HFF-Myc (cell line): ENCODE measurements at regions not wholly inside any gene's neighbourhood (a gene's known extent, or its start where the extent isn't known, plus 50 kb on each side); places are given as distances from the start of the nearest gene placed in this dataset.

ENCODE experiments used
- DNase-seq: peaks from one replicate; pipeline ENCODE4 v3.0.0-alpha.2; 2011; ENCODE audit warnings: low read depth; ENCODE audit errors: extremely low read depth
- H3K4me3 ChIP-seq: replicated peaks from 2 replicates; pipeline ENCODE4 v1.5.1; 2011; ENCODE audit warnings: low read depth, mild to moderate bottlenecking, control low read depth, low read length
- CTCF ChIP-seq: IDR thresholded peaks from 2 replicates; pipeline ENCODE4 v1.5.1; 2012; ENCODE audit warnings: mild to moderate bottlenecking, low read depth, low read length, control low read depth; ENCODE audit errors: missing control alignments

GRCh38 chr12:47412601-47413236, 293.1 kb downstream of the RPAP3 start:
- H3K4me3 ChIP-seq, result no peak overlapping the region
- no peak for DNase-seq
- TF ChIP-seq CTCF, result no peak

- no peak for DNase-seq
- no peak for TF ChIP-seq CTCF
- no peak overlapping the region for H3K4me3 ChIP-seq
Observed at GRCh38 chr12:47411966-47412365, 293.9 kb downstream of the RPAP3 start.

- H3K4me3 ChIP-seq, result no peak overlapping the region
- no peak for DNase-seq
- TF ChIP-seq CTCF, result no peak
Observed at GRCh38 chr12:47410862-47411261, 295.0 kb downstream of the RPAP3 start.

- TF ChIP-seq CTCF, result no peak
- no peak overlapping the region for H3K4me3 ChIP-seq
- no peak for DNase-seq
Observed at GRCh38 chr12:47410383-47410782, 295.4 kb downstream of the RPAP3 start.

- H3K4me3 ChIP-seq, result no peak overlapping the region
- TF ChIP-seq CTCF, result no peak
- DNase-seq, result no peak
Observed at GRCh38 chr12:47409310-47409987, 296.4 kb downstream of the RPAP3 start.

GRCh38 chr12:47408171-47408871, 297.5 kb downstream of the RPAP3 start:
- DNase-seq, result no peak
- no peak overlapping the region for H3K4me3 ChIP-seq
- TF ChIP-seq CTCF, result peak; percentile 17
